ENCODE measurements at regions not wholly inside any gene's neighbourhood (a gene's known extent, or its start where the extent isn't known, plus 50 kb on each side); places are given as distances from the start of the nearest gene placed in this dataset.
"Not testable (repeated sequence)": the region's sequence is repeated elsewhere in the genome, so short reads cannot be mapped to it uniquely, and the experiment has no call there.

DNA sequence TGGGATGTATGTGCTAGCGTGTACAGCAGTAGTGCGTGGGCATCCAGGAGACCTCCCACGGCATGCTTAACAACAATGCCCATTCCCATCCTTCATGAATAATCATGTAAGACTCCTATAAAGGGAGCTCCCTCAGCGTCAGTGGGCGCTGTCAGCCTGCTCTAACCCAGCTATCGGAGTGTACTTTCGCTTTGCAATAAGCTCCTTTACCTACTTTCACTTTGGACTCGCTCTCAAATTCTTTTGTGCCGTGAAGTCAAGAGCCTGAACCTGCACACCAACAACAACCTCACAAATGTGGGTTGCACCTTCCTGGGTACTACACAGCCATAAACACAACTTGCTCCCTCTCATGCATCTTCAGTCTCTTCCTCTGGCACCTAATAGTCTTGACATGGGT, 114.8 kb upstream of the PAXBP1 start:
- DNase-seq = no peak

DNA sequence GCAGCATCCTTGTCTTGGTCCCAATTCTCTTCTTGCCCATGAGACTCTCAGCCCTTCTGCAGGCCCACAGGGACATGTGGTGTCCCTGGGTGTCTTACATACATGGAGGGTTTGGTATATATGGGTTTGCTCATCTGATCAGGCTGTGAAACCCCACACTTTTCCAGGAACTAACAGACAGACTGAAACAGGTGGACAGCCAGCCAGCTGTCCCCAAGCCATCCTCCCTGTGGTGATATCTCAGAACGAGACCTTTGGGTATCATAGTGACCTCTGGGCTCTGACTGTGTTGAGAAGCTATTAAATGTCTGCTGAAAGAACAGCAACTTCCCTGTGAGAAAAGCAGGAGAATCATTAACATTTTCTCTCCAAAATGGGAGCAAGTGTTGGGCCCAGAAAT, 115.5 kb upstream of the PAXBP1 start:
- no peak for DNase-seq

DNA sequence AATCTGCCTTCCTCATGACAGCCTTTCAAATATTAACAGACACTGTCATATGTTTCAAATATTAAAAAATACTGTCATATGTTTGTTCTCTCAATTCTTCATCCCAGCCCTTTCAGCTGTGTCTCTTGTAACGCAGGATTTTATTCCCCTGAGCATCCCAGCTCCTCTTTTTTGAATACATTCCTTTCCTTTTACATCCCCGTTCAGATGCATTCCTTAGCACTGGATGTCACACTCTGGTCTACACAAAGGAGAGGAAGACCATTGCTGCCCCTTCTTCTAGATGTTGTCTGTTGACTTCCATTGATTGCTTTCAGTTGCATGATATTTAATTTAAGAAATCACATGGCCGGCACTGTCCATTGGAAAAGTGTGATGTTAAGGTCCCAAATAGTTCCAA, 117.4 kb upstream of the PAXBP1 start:
- DNase-seq = no peak

DNA sequence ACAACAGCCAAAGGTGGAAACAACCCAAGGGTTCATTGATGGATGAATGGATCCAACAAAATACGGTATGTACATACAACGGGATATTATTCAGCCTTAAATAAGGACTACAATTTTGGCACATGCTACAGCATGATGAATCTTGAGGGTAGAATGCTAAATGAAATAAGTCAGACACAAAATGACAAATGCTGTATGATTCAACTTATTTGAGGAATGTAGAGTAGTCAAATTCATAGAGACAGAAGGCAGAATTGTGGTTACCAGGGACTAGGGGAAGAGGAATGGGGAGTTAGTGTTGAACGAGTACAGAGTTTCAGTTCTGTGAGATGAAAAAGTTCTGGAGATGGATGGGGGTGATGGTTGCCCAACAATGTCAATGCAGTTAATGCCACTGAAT, 118.0 kb upstream of the PAXBP1 start:
- no peak for DNase-seq

DNA sequence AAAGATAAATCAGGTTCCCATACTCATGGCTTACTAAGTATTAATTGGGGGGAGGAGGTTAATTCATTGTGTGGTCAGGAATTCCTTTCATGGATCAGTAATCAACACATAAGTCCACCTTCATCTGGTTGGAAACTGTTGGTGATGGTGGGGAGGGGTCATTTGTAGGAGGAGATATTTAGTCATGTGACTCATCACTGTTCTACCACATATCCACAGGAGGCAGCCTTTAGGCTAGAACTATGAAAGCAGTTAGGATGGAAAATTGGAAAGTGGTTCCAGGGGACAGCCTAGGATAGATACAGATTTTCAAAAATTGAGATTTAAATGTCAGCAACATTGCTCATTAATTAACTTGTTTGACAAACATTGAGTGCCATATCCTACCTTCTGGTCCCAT, 122.8 kb upstream of the PAXBP1 start:
- DNase-seq = no peak

DNA sequence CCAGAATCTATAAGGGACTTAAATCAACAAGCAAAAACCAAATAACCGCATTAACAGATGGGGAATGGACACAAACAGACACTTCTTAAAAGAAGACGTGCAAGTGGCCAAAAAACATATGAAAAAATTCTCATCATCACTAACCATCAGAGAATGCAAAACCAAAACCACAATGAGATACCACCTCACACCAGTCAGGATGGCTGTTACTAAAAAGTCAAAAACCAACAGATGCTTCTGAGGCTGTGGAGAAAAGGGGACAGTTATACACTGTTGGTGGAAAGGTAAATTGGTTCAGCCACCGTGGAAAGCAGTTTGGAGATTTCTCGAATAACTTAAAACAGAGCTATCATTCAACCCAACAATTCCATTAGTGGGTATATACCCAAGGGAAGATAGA, 124.9 kb upstream of the OLIG2 start:
- no peak for DNase-seq

DNA sequence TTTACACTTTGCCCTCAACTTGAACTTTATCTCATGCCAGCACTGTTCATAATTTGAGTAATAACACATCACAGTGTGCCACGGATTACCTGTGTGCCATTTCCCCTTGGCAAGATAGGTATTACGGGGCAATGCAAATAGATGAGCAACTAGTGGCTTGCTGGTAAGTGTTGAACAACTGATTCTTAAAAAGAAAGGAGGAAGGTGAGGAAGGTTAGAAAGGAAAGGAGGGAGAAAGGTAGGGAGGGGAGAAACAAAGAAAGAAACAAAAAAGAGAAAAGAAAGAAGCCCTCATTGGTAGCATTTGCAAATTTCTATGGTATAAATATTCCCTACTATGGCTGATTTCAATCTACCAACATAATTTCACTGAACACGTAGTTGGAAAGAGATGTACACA, 118.2 kb upstream of the OLIG2 start:
- no peak for DNase-seq

DNA sequence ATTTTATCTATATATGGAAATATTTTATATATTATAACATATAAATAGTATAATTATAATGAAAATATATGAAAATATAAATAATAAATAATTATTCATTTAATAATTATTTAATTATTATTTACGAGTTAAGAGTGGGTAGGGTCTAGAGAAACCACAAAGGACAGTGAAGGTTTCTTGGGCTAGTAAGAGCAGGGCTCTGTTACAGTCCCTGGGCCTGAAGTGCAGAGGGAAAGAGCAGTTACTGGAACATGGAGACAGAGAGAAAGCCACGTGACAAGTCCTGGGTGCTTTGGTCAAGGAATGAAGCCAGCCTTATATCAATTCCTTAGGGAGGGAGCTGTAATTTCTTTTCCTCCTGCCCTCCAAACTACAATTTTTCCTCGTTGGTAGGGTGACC, 117.2 kb upstream of the OLIG2 start:
- DNase-seq = no peak

DNA sequence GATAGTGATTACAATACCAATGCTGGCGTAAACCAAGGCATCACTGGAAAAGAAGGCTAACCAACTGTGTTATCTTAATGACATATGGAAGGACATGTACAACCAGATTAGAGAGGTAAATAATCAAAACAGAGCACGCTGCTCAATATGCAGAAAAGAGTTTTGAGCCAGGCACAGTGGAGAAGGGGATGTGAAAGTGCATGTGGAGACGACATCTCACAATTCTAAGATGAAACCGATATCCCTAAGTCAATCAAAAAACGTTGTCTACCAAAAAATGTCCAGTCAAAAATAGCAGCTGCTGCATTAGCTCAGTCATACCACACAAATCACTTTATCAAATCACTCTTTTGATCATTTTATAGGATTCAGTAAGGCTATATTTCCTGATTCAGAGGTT, 116.3 kb upstream of the OLIG2 start:
- no peak for DNase-seq

DNA sequence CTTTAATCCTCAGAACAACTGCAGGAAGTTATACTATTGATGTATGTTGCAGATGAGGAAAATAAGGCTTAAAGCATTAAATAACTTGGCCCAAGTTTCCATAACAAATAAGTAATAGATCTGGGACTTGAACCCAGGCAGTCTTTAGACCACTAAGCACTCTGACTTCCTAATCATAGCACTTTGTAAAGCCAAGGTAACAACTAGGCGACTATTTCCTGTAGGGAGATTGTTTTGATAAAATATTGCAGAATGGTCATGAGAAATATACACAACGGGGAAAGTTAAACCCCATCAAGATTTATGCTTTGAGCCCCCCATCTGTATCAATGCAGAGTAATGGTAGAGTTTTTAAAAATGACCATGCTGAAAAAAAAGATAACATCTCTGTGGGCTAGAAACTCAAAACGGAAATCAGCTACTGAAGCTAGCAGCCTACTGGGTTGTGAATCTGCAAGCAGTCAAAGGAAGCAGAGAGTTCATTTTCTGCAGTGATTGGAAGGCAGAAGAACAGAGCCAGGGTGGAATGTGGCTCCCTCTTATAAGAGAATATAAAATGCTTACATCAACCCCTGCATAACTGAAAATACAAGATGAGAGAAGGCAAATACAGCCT, 111.2 kb upstream of the OLIG2 start:
- no peak for DNase-seq

DNA sequence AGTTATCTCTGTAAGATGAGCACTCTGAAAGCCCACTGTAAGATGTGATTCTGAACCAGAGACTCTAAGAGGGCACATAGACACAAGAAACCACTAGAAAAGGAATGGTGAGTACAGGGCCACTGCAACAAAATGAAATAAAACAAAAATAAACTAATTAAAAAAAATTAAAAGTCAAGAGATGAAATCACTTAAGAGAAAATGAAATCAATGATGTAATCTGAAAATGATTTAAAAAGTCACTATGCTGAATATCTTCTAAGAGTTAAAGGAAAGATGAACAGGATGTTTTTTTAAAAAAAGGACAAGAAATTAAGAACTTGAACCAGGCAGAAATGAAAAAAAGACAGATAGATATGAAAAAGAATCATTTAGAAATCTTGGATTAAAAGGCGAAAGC, 110.6 kb upstream of the OLIG2 start:
- DNase-seq = no peak

DNA sequence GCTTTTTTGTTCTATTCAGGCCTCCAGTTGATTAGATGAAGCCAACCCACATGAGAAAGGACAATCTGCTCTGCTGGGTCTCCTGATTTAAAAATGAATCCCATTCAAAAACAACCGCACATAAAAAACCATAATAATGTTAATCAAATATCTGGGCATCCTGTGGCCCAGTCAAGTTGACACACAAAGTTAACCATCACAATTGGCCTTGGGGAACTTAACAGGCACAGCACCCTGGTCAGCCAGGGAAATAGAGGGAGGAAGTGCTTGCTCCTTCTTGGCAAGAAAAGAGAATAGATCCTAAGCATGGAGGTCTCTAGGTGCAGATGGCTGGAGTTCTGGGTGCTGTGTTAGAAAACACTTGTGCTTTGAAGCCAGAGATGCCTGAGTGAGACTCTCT, 109.6 kb upstream of the OLIG2 start:
- no peak for DNase-seq

DNA sequence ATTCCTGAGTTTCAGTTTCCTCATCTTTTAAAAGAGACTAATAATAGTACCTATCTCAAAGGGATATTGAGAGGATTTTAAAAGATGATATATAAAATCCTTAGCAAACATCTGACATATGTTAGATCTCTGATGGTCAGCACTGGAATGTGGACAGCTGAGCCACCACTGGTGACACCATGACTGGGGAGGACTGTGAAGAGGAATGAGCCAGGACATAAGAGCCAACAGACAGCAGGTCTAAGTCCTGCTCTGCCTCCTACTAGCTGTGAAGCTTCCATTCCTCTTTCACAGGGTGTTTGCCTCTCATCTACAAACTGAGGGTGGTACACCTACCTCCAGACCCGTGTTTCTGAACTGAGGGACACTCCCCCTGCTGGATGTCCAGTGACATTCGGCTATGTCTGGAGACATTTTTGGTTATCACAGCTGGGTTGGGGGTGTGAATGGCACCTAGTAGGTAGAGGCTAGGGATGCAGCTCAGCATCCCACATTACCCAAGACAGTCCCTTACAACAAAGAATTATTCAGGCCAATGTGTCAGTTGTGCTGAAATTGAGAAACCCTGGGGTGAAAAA, 109.1 kb upstream of the OLIG2 start:
- DNase-seq = no peak

DNA sequence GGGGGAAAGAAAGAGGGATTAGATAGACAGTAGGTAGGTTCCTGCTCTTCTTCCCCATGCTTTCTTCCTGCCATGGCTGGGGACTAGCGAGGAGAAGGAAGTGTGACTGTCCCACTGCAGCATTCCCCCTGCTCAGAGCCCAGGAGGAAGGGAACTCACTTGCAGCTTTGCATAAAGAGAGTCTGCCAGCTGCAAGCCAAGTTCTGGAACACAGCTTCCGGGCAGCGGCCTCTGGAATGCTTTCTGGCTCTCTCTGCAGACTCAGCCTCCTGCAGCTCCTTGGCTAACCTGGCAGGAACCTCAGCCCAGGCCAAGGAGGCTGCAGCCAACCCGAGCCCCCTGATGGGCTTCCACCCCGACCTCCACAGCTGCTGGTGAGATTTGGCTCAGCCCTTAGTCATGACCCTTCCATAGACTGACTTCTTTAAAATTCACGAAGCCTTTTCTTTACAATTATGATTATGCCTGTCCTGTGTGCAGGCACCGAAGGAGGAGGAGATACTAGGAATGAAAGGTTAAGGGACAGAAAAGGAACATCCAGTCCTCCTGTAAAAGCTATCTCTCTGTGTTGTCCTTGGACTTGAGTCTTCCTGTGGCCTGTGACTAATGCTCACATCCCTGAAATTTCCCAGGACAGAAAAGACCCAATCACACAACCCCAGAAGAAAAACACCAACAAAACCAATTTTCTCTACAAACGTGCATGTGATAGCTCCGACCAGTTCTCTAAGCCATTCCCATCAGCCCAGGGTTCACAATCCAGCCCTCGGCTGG, 108.2 kb upstream of the OLIG2 start:
- no peak for DNase-seq

DNA sequence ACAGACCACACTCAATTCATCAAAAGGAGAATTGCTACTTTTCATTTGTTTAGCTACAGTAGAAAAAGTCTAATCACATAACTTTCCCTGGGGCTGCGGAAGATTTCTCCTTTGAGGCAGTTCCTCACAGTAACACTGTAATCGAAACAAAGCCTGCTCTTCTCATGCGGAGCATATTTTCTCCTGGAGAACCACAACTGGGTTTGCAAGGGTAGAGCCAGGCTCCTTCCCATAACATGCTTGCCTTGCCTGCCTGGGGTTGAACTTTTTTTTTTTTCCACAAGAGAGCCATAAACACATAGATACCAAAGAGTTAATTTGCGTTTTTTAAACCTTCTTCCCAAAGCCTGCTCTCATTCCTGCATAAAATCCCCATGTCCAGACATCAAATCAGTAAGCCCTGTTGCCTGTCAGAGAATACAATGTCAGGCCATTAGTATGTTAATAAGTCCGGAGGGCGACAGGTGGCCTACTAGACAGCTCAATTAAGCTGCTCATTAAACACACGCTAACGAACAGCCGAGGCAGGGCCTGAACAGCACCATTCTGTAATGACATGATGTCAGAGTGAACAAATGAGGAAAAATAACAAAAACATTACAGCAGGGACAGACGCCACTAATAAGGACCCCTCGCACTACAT, 107.1 kb upstream of the OLIG2 start:
- no peak for DNase-seq

DNA sequence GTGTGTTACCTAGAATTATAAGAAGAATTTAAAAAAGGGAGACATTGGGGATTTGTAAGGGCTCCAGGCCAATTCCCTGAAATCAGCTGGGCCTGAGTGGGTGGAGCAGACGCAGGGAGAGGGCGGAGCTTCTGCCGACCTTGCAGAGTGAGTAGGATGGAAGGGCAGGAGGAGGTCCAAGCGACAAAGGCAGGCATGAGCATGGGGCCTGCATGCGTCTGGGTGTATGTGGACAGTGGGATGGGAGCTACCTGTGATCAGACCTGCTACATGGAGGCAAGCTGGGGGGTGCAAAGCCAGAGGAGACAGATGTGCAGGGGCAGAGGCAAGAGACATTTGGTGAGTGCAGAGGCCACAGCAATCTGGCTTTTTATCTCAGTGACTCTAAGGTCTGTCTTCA, 105.3 kb upstream of the OLIG2 start:
- no peak for DNase-seq

DNA sequence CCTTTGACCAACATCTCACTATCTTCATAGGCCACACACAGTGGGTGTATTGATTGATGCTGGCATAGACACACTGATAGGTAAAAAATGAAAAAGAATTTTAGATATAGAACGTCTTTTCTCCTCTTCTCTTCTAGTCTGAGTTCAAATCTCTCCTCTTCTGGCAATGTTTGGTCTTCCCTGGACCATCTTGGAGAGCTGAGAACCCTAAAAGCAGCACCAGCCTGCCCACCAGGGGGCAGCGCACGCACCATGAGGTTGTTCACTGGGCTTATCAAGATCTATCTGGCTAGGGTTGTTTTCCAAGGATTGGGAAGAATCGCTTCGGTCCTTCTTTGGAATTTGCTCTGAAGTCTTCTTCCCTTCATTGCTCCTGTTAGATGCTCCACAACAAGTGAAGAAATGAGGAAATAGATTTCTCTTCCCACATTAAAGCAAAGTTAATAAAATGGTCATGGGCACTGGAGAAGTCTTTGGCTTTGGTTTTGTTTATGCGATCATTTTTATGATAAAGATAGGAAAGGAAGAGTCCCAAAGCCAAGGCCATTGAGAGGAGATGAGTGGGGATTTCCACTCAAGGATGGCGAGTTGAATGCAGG, 104.0 kb upstream of the OLIG2 start:
- DNase-seq = peak; percentile 64

DNA sequence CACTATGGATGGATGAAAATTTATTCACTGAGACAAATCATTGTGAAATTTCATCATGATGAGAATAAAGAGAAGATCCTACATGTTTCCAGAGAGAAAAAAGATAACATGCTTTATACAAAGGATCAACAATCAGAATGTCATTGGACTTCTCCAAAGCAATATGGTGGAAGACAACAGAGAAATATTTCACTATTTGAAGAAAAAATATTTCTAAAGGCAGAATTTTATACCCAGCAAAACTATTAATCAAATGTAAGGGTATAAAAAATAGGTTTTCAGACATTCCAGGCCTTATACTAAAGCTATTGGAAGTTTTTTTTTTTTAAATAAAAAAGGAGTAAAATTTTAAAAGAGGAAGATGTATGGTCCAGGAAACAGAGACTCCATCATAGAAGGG, 100.6 kb upstream of the OLIG2 start:
- no peak for DNase-seq

DNA sequence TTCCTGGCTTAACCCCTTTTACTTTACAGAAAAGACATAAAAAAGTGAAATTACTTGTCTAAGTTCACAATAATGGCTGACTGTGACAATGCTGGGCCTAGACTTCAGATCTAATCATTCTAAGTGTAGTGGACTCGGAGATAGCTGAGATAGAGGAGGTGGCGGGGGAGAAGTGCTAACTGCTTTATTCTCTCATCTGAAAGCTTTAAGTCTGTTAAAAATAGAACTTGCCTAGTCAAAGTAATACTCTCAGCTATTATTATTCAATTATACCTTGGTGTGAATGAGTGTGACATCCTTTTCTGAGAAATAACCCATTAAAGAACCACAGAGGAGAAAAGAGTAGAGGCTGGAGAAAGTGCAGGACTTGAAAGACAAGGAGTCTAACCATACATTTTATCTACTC, 96.1 kb upstream of the OLIG2 start:
- DNase-seq = no peak

DNA sequence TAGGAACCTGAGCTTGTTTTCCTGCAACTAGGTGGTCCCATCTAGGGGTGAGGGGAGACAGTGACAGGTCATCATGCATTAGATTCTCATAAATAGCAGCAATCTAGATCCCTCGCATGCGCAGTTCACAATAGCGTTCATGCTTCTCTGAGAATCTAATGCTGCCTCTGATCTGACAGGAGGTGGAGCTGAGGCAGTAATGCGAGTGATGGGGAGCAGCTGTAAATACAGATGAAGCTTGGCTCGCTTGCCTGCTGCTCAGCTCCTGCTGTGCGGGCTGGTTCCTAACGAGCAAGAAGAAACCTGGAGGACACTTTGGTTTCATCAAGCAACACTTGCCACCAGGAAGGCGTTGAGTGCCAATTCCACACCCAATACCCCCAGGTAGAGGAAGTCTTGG, 95.1 kb upstream of the OLIG2 start:
- DNase-seq = no peak

DNA sequence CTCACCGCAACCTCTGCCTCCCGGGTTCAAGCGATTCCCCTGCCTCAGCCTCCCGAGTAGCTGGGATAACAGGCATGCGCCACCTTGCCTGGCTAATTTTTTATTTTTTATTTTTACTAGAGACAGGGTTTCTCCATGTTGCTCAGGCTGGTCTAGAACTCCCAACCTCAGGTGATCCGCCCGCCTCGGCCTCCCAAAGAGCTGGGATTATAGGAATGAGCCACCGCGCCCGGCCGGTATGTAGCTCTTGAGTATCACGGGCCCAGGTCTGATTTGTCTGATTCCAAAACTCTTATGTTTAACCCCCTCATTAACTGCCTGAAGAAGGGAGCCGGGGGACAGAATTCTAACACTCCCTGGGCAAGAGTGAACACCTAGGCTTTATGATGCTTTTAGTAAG, 91.7 kb upstream of the OLIG2 start:
- not testable (repeated sequence) for DNase-seq

DNA sequence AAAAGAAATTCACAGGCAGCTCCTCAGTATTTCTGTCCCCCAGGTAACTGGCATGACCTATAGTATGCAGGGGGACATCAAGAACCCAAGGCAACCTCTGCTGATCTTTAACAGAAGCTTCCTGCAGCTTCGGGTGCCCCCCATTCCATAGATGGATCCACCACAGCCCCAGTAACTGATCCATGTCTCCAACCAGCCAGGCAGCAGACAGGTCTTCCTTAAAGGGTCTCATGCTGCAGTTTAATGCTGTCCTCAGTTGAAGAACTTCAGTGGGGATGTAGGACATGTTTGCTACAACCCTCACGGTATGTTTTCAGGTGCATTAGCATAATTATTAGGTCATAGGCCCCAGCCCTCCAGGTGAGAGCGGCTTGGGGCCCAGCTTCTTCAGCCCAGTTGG, 90.9 kb upstream of the OLIG2 start:
- no peak for DNase-seq

DNA sequence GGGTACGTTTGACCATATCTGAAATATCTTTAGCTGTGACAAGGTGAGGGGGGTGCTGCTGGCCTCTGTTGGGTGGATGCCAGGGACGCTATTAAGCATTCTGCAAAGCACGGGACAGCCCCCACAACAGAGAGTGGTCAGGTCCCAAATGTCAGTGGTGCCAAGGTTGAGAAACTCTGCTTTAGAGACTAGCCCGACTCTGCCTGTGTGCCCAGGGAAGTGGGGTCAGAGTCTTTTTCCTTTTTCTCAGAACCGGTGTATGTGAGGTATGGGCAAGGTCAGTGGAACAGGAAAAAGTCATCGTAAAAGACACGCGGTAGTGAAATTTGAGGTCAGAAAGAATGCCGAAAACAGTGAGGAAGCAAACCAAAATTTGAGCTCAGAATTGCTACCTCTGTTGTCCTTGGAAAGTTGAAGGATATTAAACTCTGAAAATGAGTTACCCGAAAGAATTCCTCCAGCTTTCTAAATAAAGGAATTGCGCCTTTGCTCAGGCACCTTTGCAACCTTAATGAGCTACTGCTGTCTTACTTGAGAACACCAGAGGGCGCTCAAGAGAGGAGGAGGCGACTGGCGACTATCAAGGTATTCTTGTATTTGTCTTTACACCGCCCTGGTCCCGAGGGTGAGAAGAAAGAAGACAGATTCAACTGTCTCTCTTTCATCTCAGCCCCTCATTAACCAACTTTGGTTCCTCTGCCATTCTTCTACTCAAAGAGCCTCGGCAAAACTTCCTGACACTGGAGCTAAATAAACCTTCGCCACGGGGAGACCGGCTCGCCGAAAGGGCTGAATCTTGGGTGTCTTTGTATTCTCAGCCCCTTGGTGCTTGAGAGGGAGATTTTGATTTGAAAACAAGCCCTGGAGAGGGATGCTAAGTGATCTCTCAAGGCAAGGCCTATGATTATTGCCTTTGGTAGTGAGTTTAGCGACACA, 85.4 kb upstream of the OLIG2 start:
- DNase-seq = peak; percentile 70

Measured in suppressor macrophage treated with lipopolysaccharide for 4 hours (primary cell).